ENCODE measurements at regions not wholly inside any gene's neighbourhood (a gene's known extent, or its start where the extent isn't known, plus 50 kb on each side); places are given as distances from the start of the nearest gene placed in this dataset.

DNA sequence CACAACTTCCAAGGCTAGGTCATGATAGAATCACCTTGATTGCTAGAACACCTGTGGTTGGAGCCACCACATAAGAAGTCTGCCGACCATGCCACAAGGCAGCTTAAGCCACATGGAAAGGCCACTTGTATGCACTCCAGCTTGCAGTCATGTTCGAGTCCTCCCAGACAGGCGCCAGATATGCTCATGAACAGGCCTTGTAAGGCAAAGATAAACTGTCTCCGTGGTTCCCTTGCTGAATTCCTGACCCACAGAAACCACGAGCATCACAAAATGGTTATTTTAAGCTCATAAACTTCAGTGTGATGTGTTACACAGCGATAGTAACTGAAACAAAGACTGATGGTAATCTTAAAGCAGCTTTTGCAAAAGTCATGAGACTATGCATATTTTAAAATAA is 188.4 kb upstream of the DAPK1 start:
- Histone ChIP-seq H3K4me2 (ENCODE audit: low read length) (no peak overlapping the region), H3K27me3 (ENCODE audit: low read depth, low read length) (no peaks in the 10 kb centered on the region), H3K9ac (ENCODE audit: low read length) (no peak overlapping the region), H3K36me3 (replicated peaks; ENCODE audit: low read depth, low read length) (no peaks in the 10 kb centered on the region), H3K4me3 (ENCODE audit: low read length) (no peak overlapping the region), H3K4me1 (ENCODE audit: low read length) (no peaks in the 10 kb centered on the region), H2AFZ (ENCODE audit: low read depth, low read length) (no peak overlapping the region), H4K20me1 (ENCODE audit: insufficient read depth, low read length) (no peaks in the 10 kb centered on the region), H3K9me3 (ENCODE audit: insufficient read depth, low read length) (no peaks in the 10 kb centered on the region), H3K79me2 (ENCODE audit: low read length) (no peaks in the 10 kb centered on the region), H3K27ac (ENCODE audit: low read length) (no peak overlapping the region)
- TF ChIP-seq EZH2phosphoT487 (IDR thresholded peaks at IDR 0.05; ENCODE audit: low read depth), result no peak
- TF ChIP-seq, protein P1, sequence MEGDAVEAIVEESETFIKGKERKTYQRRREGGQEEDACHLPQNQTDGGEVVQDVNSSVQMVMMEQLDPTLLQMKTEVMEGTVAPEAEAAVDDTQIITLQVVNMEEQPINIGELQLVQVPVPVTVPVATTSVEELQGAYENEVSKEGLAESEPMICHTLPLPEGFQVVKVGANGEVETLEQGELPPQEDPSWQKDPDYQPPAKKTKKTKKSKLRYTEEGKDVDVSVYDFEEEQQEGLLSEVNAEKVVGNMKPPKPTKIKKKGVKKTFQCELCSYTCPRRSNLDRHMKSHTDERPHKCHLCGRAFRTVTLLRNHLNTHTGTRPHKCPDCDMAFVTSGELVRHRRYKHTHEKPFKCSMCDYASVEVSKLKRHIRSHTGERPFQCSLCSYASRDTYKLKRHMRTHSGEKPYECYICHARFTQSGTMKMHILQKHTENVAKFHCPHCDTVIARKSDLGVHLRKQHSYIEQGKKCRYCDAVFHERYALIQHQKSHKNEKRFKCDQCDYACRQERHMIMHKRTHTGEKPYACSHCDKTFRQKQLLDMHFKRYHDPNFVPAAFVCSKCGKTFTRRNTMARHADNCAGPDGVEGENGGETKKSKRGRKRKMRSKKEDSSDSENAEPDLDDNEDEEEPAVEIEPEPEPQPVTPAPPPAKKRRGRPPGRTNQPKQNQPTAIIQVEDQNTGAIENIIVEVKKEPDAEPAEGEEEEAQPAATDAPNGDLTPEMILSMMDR (IDR thresholded peaks at IDR 0.05; ENCODE audit: low read depth, low read length), result no peak

GRCh38 chr9:87310827-87311523 is 186.7 kb upstream of the DAPK1 start:
- Histone ChIP-seq H3K79me2 (ENCODE audit: low read length) (no peaks in the 10 kb centered on the region), H3K4me2 (ENCODE audit: low read length) (no peak overlapping the region), H3K4me1 (ENCODE audit: low read length) (no peaks in the 10 kb centered on the region), H3K9me3 (ENCODE audit: insufficient read depth, low read length) (no peaks in the 10 kb centered on the region), H3K9ac (ENCODE audit: low read length) (no peak overlapping the region), H3K36me3 (replicated peaks; ENCODE audit: low read depth, low read length) (no peaks in the 10 kb centered on the region), H3K27me3 (ENCODE audit: low read depth, low read length) (no peaks in the 10 kb centered on the region), H4K20me1 (ENCODE audit: insufficient read depth, low read length) (no peaks in the 10 kb centered on the region), H2AFZ (ENCODE audit: low read depth, low read length) (no peak overlapping the region), H3K4me3 (ENCODE audit: low read length) (no peak overlapping the region), H3K27ac (ENCODE audit: low read length) (no peak overlapping the region)
- TF ChIP-seq EZH2phosphoT487 (IDR thresholded peaks at IDR 0.05; ENCODE audit: low read depth), result no peak
- TF ChIP-seq, protein P1 (IDR thresholded peaks at IDR 0.05; ENCODE audit: low read depth, low read length), result no peak

- Histone ChIP-seq H3K9me3 (ENCODE audit: insufficient read depth, low read length) (no peaks in the 10 kb centered on the region), H3K4me1 (ENCODE audit: low read length) (0 out of 2 replicates have a peak, but pooled peaks cover 2% of the 10 kb centered on the region)
Observed at GRCh38 chr9:87319656-87320055, 178.0 kb upstream of the DAPK1 start.

DNA sequence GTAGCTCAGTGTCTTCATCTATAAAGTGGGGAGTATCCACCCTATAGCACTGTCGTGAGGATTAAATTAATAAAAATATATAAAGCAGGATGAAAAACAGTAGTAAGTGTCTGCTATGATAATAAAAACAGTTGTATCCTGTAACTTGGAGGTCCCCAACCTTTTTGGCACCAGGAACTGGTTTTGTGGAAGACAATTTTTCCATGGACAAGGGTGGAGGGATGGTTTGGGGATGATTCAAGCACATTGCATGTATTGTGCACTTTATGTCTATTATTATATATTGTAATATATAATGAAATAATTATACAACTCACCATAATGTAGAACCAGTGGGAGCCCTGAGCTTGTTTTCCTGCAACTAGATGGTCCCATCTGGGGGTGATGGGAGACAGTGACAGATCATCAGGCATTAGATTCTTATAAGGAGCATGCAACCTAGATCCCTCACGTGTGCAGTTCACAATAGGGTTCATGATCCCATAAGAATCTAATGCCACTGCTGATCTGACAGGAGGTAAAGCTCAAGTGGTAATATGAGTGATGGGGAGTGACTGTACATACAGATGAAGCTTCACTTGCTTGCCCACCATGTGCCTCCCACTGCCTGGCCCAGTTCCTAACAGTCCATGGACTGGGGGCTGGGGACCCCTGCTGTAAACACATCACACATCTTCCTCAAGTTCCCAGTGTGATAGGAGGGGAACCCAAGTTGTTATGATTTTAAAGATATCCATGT is 177.4 kb upstream of the DAPK1 start:
- no peak overlapping the region for H3K9ac ChIP-seq (ENCODE audit: low read length)
- no peaks in the 10 kb centered on the region for H3K36me3 ChIP-seq (replicated peaks; ENCODE audit: low read depth, low read length)
- no peaks in the 10 kb centered on the region for H3K79me2 ChIP-seq (ENCODE audit: low read length)
- no peak overlapping the region for H3K4me3 ChIP-seq (ENCODE audit: low read length)
- no peak for TF ChIP-seq EZH2phosphoT487 (IDR thresholded peaks at IDR 0.05; ENCODE audit: low read depth)
- TF ChIP-seq, protein P1 (IDR thresholded peaks at IDR 0.05; ENCODE audit: low read depth, low read length), result no peak
- H3K27ac ChIP-seq (ENCODE audit: low read length), result no peak overlapping the region
- H4K20me1 ChIP-seq (ENCODE audit: insufficient read depth, low read length), result no peaks in the 10 kb centered on the region
- no peaks in the 10 kb centered on the region for H3K27me3 ChIP-seq (ENCODE audit: low read depth, low read length)
- no peak overlapping the region for H2AFZ ChIP-seq (ENCODE audit: low read depth, low read length)
- H3K9me3 ChIP-seq (ENCODE audit: insufficient read depth, low read length), result no peaks in the 10 kb centered on the region
- 0 out of 2 replicates have a peak, but pooled peaks cover 2% of the 10 kb centered on the region for H3K4me1 ChIP-seq (ENCODE audit: low read length)
- no peak overlapping the region for H3K4me2 ChIP-seq (ENCODE audit: low read length)

More at GRCh38 chr9:87319656-87320055, 178.0 kb upstream of the DAPK1 start:
- H3K79me2 ChIP-seq (ENCODE audit: low read length), result no peaks in the 10 kb centered on the region
- H3K27ac ChIP-seq (ENCODE audit: low read length), result no peak overlapping the region
- H3K4me3 ChIP-seq (ENCODE audit: low read length), result no peak overlapping the region
- no peak overlapping the region for H2AFZ ChIP-seq (ENCODE audit: low read depth, low read length)
- H3K9ac ChIP-seq (ENCODE audit: low read length), result no peak overlapping the region
- no peaks in the 10 kb centered on the region for H4K20me1 ChIP-seq (ENCODE audit: insufficient read depth, low read length)
- H3K4me2 ChIP-seq (ENCODE audit: low read length), result no peak overlapping the region
- no peaks in the 10 kb centered on the region for H3K27me3 ChIP-seq (ENCODE audit: low read depth, low read length)
- no peaks in the 10 kb centered on the region for H3K36me3 ChIP-seq (replicated peaks; ENCODE audit: low read depth, low read length)
- TF ChIP-seq, protein P1 (IDR thresholded peaks at IDR 0.05; ENCODE audit: low read depth, low read length), result no peak
- TF ChIP-seq EZH2phosphoT487 (IDR thresholded peaks at IDR 0.05; ENCODE audit: low read depth), result no peak
